ENCODE measurements at regions not wholly inside any gene's neighbourhood (a gene's known extent, or its start where the extent isn't known, plus 50 kb on each side); places are given as distances from the start of the nearest gene placed in this dataset.

GRCh38 chr18:77339093-77339492 is 89.4 kb downstream of the GALR1 start:
- 5% methylated on average over 4 of the region's 6 CpGs for WGBS (ENCODE audit: low lambda C conversion rate)
- no peak for DNase-seq (ENCODE audit: low spot score)
- H3K4me1 ChIP-seq (ENCODE audit: insufficient read depth, low read length) = no peaks in the 10 kb centered on the region
- CTCF ChIA-PET (ENCODE audit: low intra/inter-chr PET ratio, low total read pairs) = no interaction called here
- H3K9ac ChIP-seq (ENCODE audit: insufficient read depth, low read depth, low read length) = no peak overlapping the region
- no peak overlapping the region for H3K4me3 ChIP-seq (replicated peaks in 1 of 3; ENCODE audit: insufficient read depth in 1 of 3, low read depth in 2 of 3, low read length in 3 of 3)
- intact Hi-C loops (cut with micrococcal nuclease; ENCODE audit: unreplicated experiment) (no loop called here), in situ Hi-C loops (cut with HindIII; ENCODE audit: extremely low pct_ligation_motif_present, low pct_unique_long_range_greater_than_20kb) (no loop called here)
- TF ChIP-seq NR2C2 (CRISPR knock-in tag; IDR thresholded peaks at IDR 0.05; ENCODE audit: borderline replicate concordance) (no peak), NAIF1 (CRISPR knock-in tag; IDR thresholded peaks at IDR 0.05; ENCODE audit: borderline replicate concordance) (no peak), CENPBD1 (CRISPR knock-in tag; IDR thresholded peaks at IDR 0.05; ENCODE audit: borderline replicate concordance, low read depth) (no peak), MAF1 (CRISPR knock-in tag; IDR thresholded peaks at IDR 0.05; ENCODE audit: borderline replicate concordance) (no peak), ZBTB33 (CRISPR knock-in tag; IDR thresholded peaks at IDR 0.05) (no peak), PAXIP1 (CRISPR knock-in tag; conservative IDR thresholded peaks at IDR 0.05) (no peak), SOX6 (IDR thresholded peaks at IDR 0.05) (no peak), SOX6 (CRISPR knock-in tag; IDR thresholded peaks at IDR 0.05) (no peak), ZNF724P (CRISPR knock-in tag; IDR thresholded peaks at IDR 0.05; ENCODE audit: borderline replicate concordance) (no peak), PTBP1 (IDR thresholded peaks at IDR 0.05; ENCODE audit: low read depth, low read length, poor library complexity, severe bottlenecking) (no peak), ZNF232 (CRISPR knock-in tag; IDR thresholded peaks at IDR 0.05; ENCODE audit: borderline replicate concordance) (no peak)
- TF ChIP-seq, protein P1, sequence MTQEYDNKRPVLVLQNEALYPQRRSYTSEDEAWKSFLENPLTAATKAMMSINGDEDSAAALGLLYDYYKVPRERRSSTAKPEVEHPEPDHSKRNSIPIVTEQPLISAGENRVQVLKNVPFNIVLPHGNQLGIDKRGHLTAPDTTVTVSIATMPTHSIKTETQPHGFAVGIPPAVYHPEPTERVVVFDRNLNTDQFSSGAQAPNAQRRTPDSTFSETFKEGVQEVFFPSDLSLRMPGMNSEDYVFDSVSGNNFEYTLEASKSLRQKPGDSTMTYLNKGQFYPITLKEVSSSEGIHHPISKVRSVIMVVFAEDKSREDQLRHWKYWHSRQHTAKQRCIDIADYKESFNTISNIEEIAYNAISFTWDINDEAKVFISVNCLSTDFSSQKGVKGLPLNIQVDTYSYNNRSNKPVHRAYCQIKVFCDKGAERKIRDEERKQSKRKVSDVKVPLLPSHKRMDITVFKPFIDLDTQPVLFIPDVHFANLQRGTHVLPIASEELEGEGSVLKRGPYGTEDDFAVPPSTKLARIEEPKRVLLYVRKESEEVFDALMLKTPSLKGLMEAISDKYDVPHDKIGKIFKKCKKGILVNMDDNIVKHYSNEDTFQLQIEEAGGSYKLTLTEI (CRISPR knock-in tag; conservative IDR thresholded peaks at IDR 0.05) = no peak
- TF ChIP-seq, protein P2, sequence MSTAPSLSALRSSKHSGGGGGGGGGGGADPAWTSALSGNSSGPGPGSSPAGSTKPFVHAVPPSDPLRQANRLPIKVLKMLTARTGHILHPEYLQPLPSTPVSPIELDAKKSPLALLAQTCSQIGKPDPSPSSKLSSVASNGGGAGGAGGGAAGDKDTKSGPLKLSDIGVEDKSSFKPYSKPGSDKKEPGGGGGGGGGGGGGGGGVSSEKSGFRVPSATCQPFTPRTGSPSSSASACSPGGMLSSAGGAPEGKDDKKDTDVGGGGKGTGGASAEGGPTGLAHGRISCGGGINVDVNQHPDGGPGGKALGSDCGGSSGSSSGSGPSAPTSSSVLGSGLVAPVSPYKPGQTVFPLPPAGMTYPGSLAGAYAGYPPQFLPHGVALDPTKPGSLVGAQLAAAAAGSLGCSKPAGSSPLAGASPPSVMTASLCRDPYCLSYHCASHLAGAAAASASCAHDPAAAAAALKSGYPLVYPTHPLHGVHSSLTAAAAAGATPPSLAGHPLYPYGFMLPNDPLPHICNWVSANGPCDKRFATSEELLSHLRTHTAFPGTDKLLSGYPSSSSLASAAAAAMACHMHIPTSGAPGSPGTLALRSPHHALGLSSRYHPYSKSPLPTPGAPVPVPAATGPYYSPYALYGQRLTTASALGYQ (CRISPR knock-in tag; IDR thresholded peaks at IDR 0.05) = no peak
- H4K20me1 ChIP-seq (ENCODE audit: insufficient read depth, low read length) = no peaks in the 10 kb centered on the region
- no peak for FAIRE-seq
- no peak overlapping the region for H3K4me2 ChIP-seq (ENCODE audit: low read depth, low read length)
- H3K27me3 ChIP-seq (ENCODE audit: control insufficient read depth in 1 of 2, insufficient read depth in 2 of 2, low read length in 2 of 2) = peaks cover 2 to 22% of the 10 kb centered on the region in 2 experiments; a peak in 2 of 5 replicates
- no peak overlapping the region for H2AFZ ChIP-seq (ENCODE audit: low read length)
- H3K79me2 ChIP-seq (ENCODE audit: insufficient read depth, low read length) = no peaks in the 10 kb centered on the region
- POLR2A ChIA-PET = no interaction called here
- H3K9me3 ChIP-seq (ENCODE audit: low read length) = no peaks in the 10 kb centered on the region
- H3K36me3 ChIP-seq (replicated peaks in 1 of 2; ENCODE audit: control insufficient read depth in 1 of 2, insufficient read depth in 2 of 2, low read length in 2 of 2) = no peaks in the 10 kb centered on the region
- ATAC-seq = no peak
- H3K27ac ChIP-seq (ENCODE audit: extremely low read length, insufficient read depth, low read length) = no peak overlapping the region
- BruUV-seq (replicated peaks) = no TSS peak

Data from HepG2 (cell line).